GM18498 (cell line): ENCODE measurements at regions not wholly inside any gene's neighbourhood (a gene's known extent, or its start where the extent isn't known, plus 50 kb on each side); places are given as distances from the start of the nearest gene placed in this dataset.
A peak's percentile ranks its signal among the peaks of the same experiment; 100 is the strongest.
"Not testable (repeated sequence)": the region's sequence is repeated elsewhere in the genome, so short reads cannot be mapped to it uniquely, and the experiment has no call there.

Experiments used
- ATAC-seq: cut with Tn5 transposase; IDR thresholded peaks from one replicate; pipeline ENCODE4 v1.9.1; 2021; ENCODE audit warnings: mild to moderate bottlenecking, moderate library complexity; ENCODE audit not compliant: unreplicated experiment

DNA sequence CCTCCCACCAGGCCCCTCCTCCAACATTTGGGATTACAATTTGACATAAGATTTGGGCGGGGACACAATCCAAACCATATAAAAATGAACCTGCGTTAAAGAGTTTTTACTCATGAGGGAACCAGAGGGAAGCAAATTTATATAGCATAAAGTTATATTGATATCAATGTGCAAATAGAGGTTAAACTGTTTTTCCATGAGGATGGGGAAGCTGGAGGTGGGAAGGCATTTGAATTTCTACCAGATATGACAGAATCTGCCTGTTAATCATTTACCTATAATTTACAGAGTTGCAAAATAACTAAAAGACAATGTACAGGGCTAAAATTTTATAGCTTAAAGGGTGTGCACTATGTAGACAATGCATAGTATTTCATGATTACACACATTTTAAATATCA, 322.0 kb upstream of the FKBP1C start:
- no peak for ATAC-seq

DNA sequence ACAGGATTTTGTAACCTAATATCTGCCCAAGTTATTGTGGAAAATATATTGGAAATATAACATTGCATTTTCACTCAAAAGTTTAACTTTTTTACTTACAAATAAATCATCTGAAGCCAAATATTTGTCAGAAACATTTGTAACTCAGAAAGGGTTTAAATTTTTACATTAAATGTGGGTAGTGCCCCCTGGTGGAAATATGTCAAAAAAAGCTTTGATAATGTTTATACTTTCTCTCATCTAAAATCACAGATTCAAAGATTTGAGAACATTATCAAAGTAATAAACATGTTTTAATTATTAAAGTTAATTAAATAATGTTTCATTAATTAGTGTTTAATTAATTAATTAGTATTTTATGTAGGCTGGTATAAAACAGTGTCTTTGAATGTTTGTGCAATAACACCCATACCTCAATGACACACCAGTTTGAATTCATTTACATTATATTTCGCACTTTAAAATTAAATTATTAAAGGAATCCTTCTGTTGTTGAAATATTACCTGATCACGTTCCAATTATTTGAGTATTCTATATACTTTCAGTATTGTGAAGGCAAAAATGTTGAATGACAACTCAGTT, 320.1 kb upstream of the FKBP1C start:
- no peak for ATAC-seq

DNA sequence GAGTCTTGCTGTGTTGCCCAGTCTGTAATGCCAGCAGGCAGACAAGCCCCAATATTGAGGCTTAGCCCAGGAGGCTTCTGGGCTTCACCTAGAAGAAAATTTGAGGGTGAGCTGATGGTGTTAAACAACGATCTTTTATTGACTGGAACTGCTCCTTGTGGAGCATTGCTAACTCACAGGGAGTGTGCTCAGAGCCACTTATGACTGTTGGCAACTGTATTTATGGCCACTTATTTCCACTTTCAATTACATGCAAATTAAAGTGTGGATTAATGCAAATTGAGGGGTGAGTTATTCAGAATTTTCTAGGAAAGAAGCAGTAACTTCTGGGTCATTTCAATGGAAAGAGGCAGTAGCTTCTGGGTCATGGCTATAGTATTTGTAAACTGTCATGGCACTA, 317.2 kb upstream of the FKBP1C start:
- no peak for ATAC-seq

DNA sequence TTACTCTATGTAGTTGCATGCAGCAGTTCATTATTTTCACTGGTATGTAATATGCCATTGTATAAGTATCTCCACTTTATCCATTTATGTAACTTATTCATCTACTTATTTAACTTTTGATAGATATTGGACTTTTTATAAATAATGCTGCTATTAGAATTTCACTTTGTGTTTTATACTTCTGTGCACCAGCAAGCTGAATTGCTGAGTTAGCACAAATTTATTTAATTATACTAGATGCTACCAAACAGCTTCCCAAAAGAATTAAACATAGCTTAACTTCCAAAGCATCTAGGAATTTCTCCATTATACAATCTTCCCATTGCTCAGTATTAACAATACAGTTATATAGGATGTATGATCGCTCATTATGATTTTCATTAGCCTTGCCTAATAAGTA, 308.0 kb upstream of the FKBP1C start:
- no peak for ATAC-seq

DNA sequence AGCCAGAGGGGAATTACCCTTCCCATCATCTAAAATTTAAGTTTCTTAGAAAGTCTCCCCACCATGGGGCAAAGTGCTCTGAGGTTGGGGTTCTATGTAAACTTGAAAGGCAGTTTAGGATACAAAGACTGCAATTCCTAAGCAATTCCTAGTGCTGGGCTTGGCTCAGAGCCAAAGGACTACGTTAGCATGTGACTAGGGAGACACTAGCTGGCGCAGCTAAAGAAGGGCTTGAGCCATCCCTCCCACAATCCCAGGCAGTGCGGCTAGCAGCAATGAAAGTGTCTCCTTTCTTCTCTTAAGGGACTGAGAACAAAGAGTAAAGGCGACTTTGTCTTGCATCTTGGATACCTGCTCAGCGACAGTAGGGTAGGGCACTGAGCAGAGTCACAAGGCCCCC, 306.6 kb upstream of the FKBP1C start:
- no peak for ATAC-seq

DNA sequence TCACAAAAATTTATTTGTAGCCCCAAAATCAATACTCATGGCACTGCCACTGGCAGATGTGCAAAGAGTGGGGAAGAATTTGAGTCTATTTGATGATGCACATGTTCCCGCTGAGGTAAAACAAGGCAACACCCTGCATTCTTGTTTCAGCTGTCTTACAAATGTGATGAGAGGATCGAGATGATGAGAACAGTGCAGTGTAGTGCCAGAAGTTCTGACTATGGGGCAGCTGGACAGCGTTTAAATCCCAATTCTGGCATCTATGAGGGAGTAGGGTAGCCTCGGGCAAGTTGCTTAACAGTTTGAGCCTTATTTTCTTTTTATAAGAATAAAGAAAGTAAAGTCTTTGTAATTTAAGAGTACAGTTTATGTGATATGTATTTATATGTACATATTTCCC, 296.7 kb upstream of the FKBP1C start:
- no peak for ATAC-seq

DNA sequence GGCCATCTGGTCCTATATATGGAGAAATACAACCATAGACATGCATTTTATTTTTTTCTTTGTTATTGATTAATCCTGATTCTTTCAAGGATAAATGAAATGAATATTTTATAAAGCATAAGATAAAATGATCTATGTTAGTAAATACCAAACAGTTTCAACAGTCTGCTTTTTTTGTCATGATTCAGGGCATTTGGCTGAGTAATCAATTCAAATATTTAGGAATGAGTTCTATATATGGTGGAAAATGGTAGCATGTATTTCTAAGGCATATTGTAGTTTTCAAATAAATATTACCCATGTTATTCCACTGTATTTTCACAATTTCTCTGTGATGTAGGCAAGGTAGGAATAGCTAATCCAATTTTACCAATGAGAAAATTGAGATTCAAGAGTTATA, 287.5 kb upstream of the FKBP1C start:
- ATAC-seq, result no peak

DNA sequence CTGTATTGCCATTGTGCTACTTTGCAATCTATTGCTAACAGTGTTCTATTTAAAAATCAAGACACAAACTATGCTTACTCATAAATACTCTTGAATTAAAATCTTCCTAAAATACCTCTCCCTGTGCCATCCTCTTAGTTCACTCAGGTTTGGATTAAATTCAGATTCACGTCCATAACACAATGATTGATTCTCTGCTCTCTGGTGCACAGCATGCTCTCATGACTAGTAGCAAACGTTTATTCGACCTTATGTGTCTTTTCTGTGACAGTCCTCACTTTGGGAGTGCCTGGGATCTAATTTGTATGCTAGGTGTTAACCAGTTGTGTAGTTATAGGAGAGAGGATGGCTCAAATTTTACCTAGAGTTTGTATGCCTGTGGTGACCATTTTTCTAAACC, 270.4 kb upstream of the FKBP1C start:
- ATAC-seq, result no peak

DNA sequence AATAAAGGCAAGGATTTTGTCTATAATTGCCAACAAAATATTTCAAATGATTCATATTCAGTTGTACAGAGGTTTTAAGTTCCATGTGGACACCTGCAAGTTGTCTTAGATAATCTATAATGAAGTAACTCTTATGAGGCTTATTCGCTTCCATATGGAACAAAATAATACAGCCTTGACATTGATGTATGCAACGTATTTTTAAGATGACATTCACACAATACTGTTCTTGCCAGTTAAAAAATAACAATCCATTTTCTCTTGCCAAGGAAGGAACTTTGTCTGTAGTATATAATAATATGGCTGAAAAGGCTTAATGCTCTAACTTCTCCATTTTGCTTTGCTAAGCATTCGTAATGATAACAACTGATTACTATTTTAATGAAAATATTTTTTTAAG, 269.3 kb upstream of the FKBP1C start:
- no peak for ATAC-seq

DNA sequence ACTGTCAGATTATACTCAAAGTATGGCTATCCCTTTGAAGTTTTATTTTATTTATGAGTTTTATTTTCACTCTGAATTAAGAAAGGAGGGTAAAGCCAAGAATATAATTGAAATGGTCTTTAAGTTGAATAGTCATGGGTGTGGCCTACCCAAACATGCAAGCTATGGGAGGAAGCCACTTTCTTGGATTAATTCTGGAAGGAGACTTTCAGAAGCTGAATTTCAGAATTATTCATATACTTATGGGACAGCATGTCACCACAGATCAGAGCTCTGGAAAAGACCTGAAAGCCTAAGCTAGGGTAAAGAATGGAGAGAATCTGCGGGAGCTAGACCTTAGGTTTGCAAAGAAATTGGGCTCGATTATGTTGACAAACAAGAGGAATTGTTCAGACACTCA, 242.4 kb upstream of the FKBP1C start:
- no peak for ATAC-seq

DNA sequence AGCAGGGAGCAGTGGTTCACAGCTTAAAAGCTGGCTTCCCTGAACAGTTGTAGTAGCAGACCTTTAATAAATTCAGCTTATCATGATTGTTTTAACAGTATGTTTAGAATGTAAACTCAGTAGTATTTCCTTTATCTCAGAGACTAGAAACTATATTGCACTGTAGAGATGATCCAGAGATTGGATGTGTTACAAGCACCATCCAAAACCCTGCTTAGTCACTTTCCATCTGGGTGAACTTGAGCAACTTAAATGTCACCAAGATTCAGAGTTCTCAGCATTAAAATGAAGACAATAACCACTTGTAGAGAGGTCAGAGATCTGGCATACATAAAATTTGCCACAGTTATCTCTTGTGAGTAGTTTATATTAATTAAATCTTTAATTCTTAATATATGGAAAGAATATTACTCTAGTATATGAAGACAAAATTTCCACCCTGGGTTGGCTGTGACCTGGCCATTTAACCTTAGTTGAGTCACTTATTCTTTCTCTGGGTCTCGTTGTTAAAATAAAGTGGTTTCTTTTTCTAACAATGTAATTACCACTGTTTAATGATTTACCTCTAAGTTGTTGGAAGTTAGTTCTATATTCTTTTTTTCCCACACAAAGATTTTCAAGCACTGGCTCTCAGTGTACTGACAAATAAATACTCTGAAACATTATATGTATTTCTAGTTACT, 239.2 kb upstream of the FKBP1C start:
- ATAC-seq, result peak; percentile 40

DNA sequence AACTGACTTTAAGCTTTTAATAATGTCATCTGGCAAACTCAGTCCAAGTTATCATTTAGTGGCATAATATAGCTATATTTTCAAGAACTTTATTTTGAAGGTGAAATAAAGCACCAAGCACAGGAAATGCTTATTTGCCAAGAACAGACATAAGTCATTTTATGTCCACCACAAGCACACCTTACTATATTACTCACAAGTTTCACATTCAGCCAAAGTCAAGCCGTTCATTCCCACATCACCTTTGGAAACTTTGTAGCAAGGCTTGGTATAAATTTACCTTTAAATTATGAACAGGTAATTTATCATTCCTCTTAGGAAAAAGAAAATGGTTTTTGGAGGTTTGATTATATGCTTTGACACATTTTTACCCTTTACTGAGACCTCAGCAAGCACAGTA, 236.8 kb upstream of the FKBP1C start:
- peak; percentile 68 for ATAC-seq

DNA sequence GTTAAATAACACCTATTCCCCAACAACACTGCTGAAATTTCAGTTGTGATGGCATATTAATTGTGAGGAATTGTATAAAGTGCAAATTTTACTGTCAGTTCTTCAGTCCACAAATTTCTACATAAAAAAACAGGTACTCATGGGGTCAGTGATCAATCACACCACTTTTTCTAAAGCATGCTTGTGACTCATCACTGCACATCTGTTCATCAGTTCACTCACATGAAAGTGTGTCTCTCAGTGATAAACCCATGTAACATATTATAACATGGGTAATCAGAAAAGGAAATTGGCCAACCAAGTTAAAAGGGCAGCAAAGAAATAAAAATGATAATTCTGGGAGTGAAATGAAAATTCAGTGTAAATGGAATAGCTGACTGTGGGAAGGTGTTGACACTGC, 234.7 kb upstream of the FKBP1C start:
- peak; percentile 28 for ATAC-seq

DNA sequence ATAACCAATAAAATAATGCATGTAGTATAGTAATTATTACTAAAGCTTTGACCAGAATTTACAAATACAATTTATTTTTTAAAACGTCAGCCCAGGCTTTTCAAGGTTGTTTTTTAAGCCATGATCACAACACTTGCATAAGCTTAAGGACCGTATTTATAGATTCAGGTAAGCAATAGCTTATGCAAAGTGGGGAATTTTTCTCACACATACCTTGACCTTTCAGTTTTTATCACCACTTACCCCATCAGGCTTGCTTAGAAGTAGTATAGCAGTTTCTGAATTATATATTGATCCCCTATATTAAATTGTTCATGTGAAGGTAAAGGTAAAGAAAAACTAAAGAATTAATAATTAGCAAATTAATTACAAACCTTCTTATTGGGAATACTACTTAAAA, 232.3 kb upstream of the FKBP1C start:
- ATAC-seq, result no peak

DNA sequence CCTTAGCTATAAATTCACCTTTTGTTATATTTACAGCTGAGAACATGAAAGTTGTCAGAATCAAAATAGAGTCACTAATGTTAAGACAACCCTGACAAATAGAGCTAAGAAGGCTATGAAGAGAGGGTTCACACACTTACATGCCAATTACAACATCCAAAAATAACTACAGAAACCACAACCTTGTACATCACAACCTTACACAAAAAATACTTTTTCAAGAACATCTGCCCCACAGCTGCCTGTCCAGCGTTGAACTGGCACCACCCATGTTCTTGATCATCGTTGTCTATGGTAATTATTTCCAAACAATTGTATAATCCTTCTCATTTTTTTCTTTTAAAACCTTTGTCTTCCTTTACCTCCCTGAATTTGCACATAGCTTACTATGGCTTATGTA, 231.2 kb upstream of the FKBP1C start:
- no peak for ATAC-seq

DNA sequence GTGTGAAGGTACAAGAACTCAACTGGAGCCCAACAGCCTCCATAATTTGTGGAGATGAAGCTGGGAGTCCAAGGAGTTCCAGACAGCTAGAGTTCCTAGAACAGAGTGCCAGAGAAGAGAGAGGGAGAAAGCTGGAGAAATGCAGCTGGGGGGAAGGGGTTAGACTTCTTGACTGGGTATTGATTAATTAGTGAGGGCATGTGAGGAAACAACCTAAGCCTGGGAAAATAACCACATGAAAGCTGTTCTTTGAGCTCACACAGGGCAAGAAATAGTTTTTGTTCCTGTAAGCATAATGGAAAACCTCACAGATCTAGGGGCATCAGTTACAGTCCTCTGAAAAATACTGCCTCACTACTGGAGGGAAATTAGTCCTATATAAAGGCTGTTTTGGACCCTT, 230.5 kb upstream of the FKBP1C start:
- no peak for ATAC-seq

DNA sequence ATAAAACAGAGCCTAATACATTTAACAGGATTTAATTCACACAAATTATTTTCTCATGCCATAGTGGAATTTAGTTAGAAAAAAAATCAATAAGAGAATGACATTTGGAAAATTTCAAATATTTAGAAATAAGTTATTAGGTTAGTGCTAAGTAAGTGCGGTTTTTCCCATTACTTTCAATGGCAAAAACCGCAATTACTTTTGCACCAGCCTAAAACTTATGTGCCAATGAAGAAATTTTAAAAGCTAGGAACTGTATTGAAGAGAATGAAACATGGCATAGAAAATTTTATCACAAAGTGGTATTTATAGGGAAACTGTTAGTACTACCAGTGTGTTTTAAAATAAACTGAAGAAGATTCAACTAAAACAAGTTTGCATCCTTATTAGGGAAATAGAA, 228.3 kb upstream of the FKBP1C start:
- no peak for ATAC-seq

DNA sequence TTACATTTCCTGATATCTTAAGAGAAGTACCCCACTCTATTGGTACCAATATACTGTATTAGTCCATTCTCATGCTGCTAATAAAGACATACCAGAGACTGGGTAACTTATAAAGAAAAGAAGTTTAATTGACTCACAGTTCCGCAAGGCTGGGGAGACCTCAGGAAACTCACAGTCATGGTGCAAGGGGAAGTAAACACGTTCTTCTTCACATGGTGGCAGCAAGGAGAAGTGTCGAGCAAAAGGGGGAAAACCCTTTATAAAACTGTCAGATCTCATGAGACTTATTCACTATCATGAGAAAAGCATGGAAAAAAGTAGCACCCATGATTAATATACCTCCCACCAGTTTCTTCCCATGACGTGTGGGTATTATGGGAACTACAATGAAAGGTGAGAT, 219.6 kb upstream of the FKBP1C start:
- not testable (repeated sequence) for ATAC-seq

DNA sequence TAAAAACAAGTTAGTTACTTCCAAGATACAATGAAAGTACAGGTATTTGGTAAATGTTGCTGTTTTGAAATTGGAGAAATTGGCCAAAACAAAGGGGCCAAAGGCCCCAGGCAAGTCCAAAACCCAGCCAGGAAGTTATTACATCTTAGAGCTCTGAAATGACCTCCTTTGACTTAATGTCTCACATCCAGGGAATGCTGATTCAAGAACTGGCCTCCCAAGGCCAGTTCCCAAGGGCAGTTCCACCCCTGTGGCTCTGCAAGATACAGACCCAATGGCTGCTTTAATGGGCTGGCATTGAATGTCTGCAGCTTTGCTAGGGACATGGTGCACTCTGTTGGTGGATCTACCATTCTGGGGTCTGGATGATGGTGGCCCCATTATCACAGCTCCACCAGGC, 217.3 kb upstream of the FKBP1C start:
- no peak for ATAC-seq

DNA sequence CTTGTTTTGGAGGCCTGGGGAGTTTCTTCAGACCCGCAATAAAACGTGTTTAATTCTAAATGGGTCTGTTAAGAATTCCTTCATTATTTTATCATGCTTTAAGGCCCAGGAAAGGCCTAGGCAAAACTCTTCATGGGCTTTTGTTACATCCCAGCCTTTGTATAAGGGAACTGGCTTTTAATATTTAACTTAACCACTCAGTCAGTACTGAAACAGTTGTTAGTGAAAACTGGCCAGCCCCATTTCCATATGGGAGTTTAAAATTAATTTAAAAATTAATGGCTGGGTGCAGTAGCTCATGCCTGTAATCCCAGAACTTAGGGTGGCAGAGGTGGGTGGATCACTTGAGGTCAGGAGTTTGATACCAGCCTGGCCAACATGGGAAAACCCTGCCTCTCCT, 213.2 kb upstream of the FKBP1C start:
- no peak for ATAC-seq

DNA sequence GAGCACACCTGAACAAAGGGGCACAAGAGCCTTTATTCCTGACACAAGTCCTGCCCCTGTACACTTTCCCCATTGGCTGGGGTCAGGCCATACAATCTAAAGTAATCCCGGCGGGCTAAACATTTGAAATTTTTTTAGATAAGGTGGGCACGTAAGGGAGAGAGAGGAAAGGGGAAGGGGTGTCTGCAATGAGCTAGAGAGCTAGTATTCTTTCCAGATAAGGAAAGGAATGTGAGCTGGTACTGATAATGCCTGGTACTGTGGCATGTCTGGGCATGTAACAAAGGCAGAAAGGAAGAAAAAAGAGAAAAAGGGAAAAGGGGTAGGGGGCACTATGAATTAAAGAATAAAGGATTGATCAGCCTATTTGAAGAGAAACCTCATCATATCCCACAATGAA, 212.0 kb upstream of the FKBP1C start:
- ATAC-seq, result not testable (repeated sequence)

DNA sequence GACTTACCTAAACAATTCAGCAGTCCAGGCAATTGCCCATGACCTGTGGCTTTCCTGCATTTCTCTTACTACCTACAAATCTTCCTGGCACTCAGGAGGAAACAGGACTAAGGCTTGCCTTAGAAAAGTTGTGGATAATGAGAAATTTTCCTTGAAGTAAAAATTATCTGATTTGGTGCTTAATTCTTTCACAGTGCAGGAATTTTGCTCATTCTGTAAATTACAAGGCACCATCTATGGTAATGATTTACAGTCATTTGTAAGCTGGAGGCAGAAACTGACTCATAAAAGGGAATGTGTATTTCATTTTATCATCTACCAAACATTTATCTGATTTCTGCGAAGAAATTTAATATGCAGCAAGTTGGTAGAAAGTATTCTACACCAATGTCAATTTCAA, 211.5 kb upstream of the FKBP1C start:
- ATAC-seq, result no peak

DNA sequence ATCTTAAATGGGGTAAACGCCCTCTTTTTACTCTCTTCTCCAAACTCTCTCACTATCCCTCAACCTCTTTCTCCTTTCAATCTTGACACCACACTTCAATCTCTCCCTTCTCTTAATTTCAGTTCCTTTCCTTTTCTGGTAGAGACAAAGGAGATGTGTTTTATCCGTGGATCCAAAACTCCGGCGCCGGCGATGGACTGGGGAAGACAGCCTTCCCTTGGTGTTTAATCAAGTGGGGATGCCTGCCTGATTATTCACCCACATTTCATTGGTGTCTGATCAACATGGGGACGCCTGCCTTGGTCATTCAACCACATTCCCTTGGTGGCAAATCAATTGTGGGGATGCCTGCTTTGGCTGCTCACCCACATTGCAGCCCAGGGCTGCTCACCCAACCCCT, 205.3 kb upstream of the FKBP1C start:
- not testable (repeated sequence) for ATAC-seq
